Mucosa of descending colon (tissue), 3 donors: ENCODE measurements at regions not wholly inside any gene's neighbourhood (a gene's known extent, or its start where the extent isn't known, plus 50 kb on each side); places are given as distances from the start of the nearest gene placed in this dataset.

Source experiments
- ATAC-seq: fragments of 200-7000 bp; cut with Tn5 transposase; one replicate; pipeline ENCODE4 v1.9.1; 2020; ENCODE audit warnings: mild to moderate bottlenecking, moderate library complexity
- DNase-seq, 3 donors: peaks; one replicate each; pipeline ENCODE4 v3.0.0-alpha.2; 2020
- H3K36me3 ChIP-seq: fragments of 200-600 bp; one replicate; pipeline ENCODE4 v1.8.0; 2021; ENCODE audit warnings: low read depth, mild to moderate bottlenecking
- H3K4me1 ChIP-seq: fragments of 200-600 bp; one replicate; pipeline ENCODE4 v1.8.0; 2021; ENCODE audit warnings: low read depth, mild to moderate bottlenecking
- H3K4me3 ChIP-seq: fragments of 200-600 bp; one replicate; pipeline ENCODE4 v1.8.0; 2021; ENCODE audit warnings: mild to moderate bottlenecking
- H3K9me3 ChIP-seq: fragments of 200-600 bp; one replicate; pipeline ENCODE4 v1.8.0; 2021; ENCODE audit warnings: mild to moderate bottlenecking
- CTCF ChIP-seq: fragments of 200-600 bp; IDR thresholded peaks from one replicate; pipeline ENCODE4 v1.8.0; 2022; ENCODE audit warnings: antibody characterized with exemption, mild to moderate bottlenecking
- intact Hi-C, 2 donors: fragments of 100-400 bp; cut with DNase I in 1 of 2; cut with micrococcal nuclease in 1 of 2; formaldehyde crosslinking; loops; one replicate each; pipeline versions ENCODE4 v1.11.0 to v1.11.1; 2022; cut with DNase I, micrococcal nuclease
- donor health status: DM: no; HTN: no; CAD: no; lungs with moderate emphysema.
- donor health status: DM: no; HTN: no; CAD: no.
- donor health status: DM: no; HTN: yes; CAD: no.

GRCh38 chr14:66078006-66078405 is 408.2 kb upstream of the CCDC196 start:
- intact Hi-C loops = loop anchor here in 1 of 2 donors (10.0 kb wide), 1 partner anchor 913 kb away; no protein-coding TSS in a partner anchor
- Histone ChIP-seq H3K9me3 (no peaks in the 10 kb centered on the region), H3K4me1 (no peaks in the 10 kb centered on the region), H3K4me3 (no peak overlapping the region), H3K36me3 (no peaks in the 10 kb centered on the region)
- ATAC-seq (no peak), DNase-seq (no peak)
- no peak for TF ChIP-seq CTCF

DNA sequence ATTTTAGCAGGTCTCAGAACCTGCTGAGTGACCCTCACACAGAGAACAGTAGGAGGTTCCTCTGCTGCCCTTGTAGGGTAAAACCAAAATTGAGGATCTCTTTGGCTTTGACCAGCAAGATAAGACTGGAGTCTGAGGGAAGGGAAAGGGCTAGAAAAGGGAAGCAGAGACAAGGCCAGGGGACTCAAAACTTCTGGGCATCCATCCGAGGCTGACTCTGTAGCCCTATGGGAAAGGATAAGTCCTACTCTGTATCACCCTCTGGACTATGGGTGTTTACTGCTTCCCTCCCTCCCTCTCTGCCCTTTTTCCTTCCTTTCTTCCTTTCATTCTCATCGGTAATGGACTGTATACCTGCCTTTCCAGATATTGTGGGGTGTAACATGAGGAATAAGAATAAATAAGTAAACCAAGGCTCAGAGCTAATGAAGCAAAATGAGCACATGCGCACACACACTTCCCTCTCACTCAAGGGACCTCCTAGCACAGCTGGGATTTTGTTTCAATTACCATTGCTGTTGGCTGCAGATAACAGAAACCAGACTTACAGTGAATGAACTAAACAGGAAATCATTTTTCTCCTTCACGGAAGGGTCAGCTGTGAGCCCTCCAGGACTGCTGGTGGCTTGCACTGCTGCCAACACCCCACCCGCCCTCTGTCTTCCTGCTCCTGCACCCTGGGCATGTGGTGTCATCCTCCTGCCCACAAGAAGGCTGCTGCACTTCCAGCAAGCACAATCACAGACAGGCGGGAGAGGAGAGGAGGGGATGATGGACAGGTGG is 404.4 kb upstream of the CCDC196 start:
- no peak for DNase-seq
- no peak overlapping the region for H3K4me3 ChIP-seq
- no peak for TF ChIP-seq CTCF
- intact Hi-C loops = no loop called here
- ATAC-seq = no peak
- no peaks in the 10 kb centered on the region for H3K4me1 ChIP-seq
- no peaks in the 10 kb centered on the region for H3K9me3 ChIP-seq
- no peaks in the 10 kb centered on the region for H3K36me3 ChIP-seq

DNA sequence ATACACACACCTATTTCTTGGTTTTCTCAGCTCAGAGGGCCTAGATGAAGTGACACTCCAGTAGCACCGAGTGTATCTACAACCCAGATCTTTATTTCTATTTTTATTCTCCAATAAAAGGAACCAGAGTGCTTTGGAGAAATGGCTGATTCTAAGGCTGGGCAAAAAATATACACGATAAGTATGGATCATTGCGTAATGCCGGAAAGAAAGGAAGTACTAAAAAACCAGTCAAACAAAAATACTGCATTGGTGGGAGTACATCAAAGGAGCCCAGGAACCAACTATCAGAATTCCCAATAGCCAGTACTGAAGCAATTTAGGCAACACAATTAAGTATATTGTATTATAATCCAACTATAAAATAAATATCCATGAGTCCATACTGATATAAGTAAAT is 400.9 kb upstream of the CCDC196 start:
- ATAC-seq (no peak), DNase-seq (no peak)
- H3K36me3 ChIP-seq = no peaks in the 10 kb centered on the region
- H3K4me1 ChIP-seq = no peaks in the 10 kb centered on the region
- H3K4me3 ChIP-seq = no peak overlapping the region
- intact Hi-C loops = no loop called here
- H3K9me3 ChIP-seq = no peaks in the 10 kb centered on the region
- TF ChIP-seq CTCF = no peak

DNA sequence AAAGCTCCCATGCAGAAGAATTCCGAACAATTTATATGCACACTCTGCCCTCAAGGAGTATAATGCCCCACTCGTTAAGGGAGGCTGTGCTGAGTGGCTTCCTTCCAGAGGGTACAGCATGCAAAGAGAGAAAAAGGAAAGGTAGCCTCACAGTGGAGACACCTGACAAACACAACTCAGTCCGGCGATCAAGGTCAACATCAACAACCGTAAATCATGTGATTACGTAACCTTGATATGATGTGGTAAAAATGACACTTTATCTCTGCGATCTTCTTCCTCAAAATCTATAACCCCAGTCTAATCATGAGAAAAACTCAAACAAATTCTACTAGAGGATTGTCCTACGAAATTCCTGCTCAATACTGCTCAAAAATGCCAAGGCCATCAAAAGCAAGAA is 400.5 kb upstream of the CCDC196 start:
- ATAC-seq = no peak
- no peak for DNase-seq
- intact Hi-C loops = no loop called here
- H3K4me1 ChIP-seq = no peaks in the 10 kb centered on the region
- H3K9me3 ChIP-seq = no peaks in the 10 kb centered on the region
- no peak overlapping the region for H3K4me3 ChIP-seq
- TF ChIP-seq CTCF = no peak
- H3K36me3 ChIP-seq = no peaks in the 10 kb centered on the region

DNA sequence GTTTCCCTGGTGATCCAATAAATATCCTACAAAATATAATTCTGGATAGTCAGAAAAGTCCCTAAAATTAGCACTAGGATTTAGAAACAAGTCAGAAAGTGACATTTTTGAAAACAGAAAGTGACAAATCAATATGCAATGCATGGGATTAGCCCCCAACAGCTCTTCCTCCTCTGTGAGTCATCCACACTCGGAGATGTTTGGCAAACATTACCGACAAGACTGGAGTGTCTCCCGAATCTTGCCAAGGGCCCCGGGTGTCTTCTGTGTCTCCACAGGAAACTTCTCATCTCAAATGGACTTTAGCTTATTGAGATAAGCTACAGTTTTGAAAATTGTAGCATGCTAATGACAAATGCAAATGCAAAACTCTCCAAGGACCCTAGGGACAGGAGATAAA is 398.9 kb upstream of the CCDC196 start:
- Histone ChIP-seq H3K4me3 (no peak overlapping the region), H3K4me1 (no peaks in the 10 kb centered on the region), H3K9me3 (no peaks in the 10 kb centered on the region), H3K36me3 (no peaks in the 10 kb centered on the region)
- ATAC-seq = no peak
- no peak for DNase-seq
- no peak for TF ChIP-seq CTCF
- intact Hi-C loops = no loop called here

DNA sequence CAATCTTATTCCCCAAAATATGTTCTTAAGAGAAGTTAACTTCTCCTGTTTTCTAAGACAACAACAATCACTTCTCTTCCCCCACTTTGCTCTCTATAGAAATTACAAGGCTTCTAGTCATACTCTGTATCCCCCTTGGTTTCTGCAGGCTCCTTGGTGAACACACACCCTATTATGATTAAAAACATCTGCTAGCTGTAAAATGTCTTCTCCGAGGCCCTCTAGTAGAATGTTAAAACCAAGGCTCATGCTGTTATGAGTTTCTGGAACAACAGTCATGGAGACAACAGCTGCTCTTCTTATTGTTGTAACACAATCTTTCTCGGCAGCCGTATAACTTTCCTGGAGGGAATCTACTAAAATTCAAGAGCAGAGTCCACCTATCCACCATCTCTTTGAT is 397.5 kb upstream of the CCDC196 start:
- Histone ChIP-seq H3K4me3 (no peak overlapping the region), H3K9me3 (no peaks in the 10 kb centered on the region), H3K36me3 (no peaks in the 10 kb centered on the region), H3K4me1 (no peaks in the 10 kb centered on the region)
- intact Hi-C loops = no loop called here
- DNase-seq (no peak), ATAC-seq (no peak)
- TF ChIP-seq CTCF = no peak
